ENCODE measurements at regions not wholly inside any gene's neighbourhood (a gene's known extent, or its start where the extent isn't known, plus 50 kb on each side); places are given as distances from the start of the nearest gene placed in this dataset.

GRCh38 chr12:131378176-131378842, 332.6 kb upstream of the SFSWAP start:
- H3K4me1 ChIP-seq (replicated peaks in 1 of 2), result no peaks in the 10 kb centered on the region
- H3K27me3 ChIP-seq, result peaks cover 7% of the 10 kb centered on the region
- no peak overlapping the region for H3K4me3 ChIP-seq
- H3K9me3 ChIP-seq (replicated peaks in 1 of 3), result no peaks in the 10 kb centered on the region
- 74 to 91% (median 83%) methylated on average over 20 to 29 of the region's 29 CpGs for WGBS, 4 donors
- no peaks in the 10 kb centered on the region for H3K36me3 ChIP-seq (replicated peaks in 1 of 2)
- DNase-seq, result no peak
- no peak overlapping the region for H3K27ac ChIP-seq
- TF ChIP-seq POLR2A (IDR thresholded peaks at IDR 0.05), result no peak
- TF ChIP-seq, protein P1, sequence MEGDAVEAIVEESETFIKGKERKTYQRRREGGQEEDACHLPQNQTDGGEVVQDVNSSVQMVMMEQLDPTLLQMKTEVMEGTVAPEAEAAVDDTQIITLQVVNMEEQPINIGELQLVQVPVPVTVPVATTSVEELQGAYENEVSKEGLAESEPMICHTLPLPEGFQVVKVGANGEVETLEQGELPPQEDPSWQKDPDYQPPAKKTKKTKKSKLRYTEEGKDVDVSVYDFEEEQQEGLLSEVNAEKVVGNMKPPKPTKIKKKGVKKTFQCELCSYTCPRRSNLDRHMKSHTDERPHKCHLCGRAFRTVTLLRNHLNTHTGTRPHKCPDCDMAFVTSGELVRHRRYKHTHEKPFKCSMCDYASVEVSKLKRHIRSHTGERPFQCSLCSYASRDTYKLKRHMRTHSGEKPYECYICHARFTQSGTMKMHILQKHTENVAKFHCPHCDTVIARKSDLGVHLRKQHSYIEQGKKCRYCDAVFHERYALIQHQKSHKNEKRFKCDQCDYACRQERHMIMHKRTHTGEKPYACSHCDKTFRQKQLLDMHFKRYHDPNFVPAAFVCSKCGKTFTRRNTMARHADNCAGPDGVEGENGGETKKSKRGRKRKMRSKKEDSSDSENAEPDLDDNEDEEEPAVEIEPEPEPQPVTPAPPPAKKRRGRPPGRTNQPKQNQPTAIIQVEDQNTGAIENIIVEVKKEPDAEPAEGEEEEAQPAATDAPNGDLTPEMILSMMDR (IDR thresholded peaks at IDR 0.05), result no peak
- intact Hi-C loops (cut with DNase I), result no loop called here

GRCh38 chr12:131378861-131379665, 331.8 kb upstream of the SFSWAP start:
- Histone ChIP-seq H3K4me1 (replicated peaks in 1 of 2) (no peaks in the 10 kb centered on the region), H3K27ac (no peak overlapping the region), H3K36me3 (replicated peaks in 1 of 2) (no peaks in the 10 kb centered on the region), H3K27me3 (peaks cover 7% of the 10 kb centered on the region), H3K9me3 (replicated peaks in 1 of 3) (no peaks in the 10 kb centered on the region), H3K4me3 (no peak overlapping the region)
- 72 to 77% (median 75%) methylated on average over 19 to 31 of the region's 31 CpGs for WGBS, 4 donors
- TF ChIP-seq, protein P1 (IDR thresholded peaks at IDR 0.05), result no peak
- no peak for TF ChIP-seq POLR2A (IDR thresholded peaks at IDR 0.05)
- intact Hi-C loops (cut with DNase I), result no loop called here
- DNase-seq, result no peak

- DNase-seq, result no peak
- WGBS, 4 donors, result 60 to 65% (median 61%) methylated on average over 7 to 12 of the region's 12 CpGs
- H3K36me3 ChIP-seq (replicated peaks in 1 of 2), result no peaks in the 10 kb centered on the region
- no peak for TF ChIP-seq POLR2A (IDR thresholded peaks at IDR 0.05)
- TF ChIP-seq, protein P1 (IDR thresholded peaks at IDR 0.05), result no peak
- H3K4me1 ChIP-seq (replicated peaks in 1 of 2), result no peaks in the 10 kb centered on the region
- H3K27me3 ChIP-seq, result peaks cover 7% of the 10 kb centered on the region
- intact Hi-C loops (cut with DNase I), result no loop called here
- no peak overlapping the region for H3K27ac ChIP-seq
- H3K4me3 ChIP-seq, result no peak overlapping the region
- H3K9me3 ChIP-seq (replicated peaks in 1 of 3), result no peaks in the 10 kb centered on the region
These were observed 331.2 kb upstream of the SFSWAP start for GRCh38 chr12:131379738-131380137.

DNA sequence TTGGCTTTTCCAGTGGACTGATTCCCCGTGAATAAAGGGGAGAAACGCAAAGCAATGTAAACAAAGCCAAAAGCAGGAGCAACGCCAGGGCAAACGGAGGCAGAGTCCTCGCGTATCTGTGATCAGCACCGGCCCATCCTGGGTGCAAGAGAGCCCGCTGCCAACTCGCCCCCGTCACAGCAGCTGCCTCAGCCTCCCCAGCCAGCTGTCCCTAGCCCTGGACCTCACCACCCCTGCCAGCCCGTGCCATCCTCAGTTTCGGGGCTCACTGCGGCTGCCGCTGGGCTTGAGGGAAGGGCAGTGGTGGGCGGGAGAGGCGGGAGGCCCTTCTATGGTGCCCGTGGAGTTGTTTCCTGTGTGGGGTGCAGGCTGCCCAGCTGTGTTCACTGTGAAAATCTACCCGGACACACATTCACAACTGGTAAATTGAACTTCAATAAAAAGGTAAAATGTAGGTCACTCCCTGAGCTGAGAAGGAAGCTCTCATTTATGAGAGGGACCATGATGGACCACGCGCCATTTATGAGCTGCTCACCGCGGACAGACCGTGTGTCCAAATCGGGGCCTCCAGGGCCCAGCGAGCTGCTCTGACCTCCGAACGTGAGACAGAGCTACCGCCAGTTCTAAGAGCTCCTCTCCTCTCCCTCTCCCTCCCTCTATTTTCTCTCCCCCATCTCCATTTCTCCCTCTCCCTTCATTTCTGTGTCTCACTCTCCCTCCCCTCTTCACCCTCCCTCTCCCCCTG, 330.5 kb upstream of the SFSWAP start:
- H3K4me3 ChIP-seq, result no peak overlapping the region
- DNase-seq, result no peak
- H3K9me3 ChIP-seq (replicated peaks in 1 of 3), result no peaks in the 10 kb centered on the region
- 66 to 70% (median 69%) methylated on average over 28 of the region's 28 CpGs for WGBS, 4 donors
- H3K27ac ChIP-seq, result no peak overlapping the region
- H3K36me3 ChIP-seq (replicated peaks in 1 of 2), result no peaks in the 10 kb centered on the region
- H3K27me3 ChIP-seq, result peaks cover 7% of the 10 kb centered on the region
- H3K4me1 ChIP-seq (replicated peaks in 1 of 2), result no peaks in the 10 kb centered on the region
- intact Hi-C loops (cut with DNase I), result no loop called here
- TF ChIP-seq POLR2A (IDR thresholded peaks at IDR 0.05), result no peak
- TF ChIP-seq, protein P1 (IDR thresholded peaks at IDR 0.05), result no peak

Measured in adrenal gland (tissue), 9 donors.